ENCODE measurements at regions not wholly inside any gene's neighbourhood (a gene's known extent, or its start where the extent isn't known, plus 50 kb on each side); places are given as distances from the start of the nearest gene placed in this dataset.

DNA sequence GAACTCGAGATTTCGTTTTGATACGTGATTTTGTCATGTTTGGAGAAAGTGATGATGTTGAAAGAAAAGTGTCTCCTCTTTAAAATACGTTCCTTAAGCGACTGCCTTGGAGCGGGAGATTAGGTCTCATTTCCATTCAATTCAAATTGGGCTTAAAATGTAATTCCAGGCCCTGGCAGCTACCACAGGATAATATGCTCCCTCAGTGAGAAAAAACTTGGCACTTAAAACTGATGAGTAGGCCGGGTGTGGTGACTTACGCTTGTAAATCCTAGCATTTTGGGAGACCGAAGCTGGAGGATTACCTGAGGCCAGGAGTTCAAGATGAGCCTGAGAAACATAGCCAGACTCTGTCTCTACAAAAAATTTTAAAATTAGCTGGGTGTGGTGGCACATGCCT is 146.3 kb upstream of the L3MBTL4 start:
- no peak overlapping the region for H3K4me3 ChIP-seq
- no peaks in the 10 kb centered on the region for H3K36me3 ChIP-seq
- no peaks in the 10 kb centered on the region for H3K4me1 ChIP-seq
- H3K27me3 ChIP-seq: no peaks in the 10 kb centered on the region
- H3K9me3 ChIP-seq: no peaks in the 10 kb centered on the region
- DNase-seq (ENCODE audit: low spot score): no peak
- TF ChIP-seq, protein P1, sequence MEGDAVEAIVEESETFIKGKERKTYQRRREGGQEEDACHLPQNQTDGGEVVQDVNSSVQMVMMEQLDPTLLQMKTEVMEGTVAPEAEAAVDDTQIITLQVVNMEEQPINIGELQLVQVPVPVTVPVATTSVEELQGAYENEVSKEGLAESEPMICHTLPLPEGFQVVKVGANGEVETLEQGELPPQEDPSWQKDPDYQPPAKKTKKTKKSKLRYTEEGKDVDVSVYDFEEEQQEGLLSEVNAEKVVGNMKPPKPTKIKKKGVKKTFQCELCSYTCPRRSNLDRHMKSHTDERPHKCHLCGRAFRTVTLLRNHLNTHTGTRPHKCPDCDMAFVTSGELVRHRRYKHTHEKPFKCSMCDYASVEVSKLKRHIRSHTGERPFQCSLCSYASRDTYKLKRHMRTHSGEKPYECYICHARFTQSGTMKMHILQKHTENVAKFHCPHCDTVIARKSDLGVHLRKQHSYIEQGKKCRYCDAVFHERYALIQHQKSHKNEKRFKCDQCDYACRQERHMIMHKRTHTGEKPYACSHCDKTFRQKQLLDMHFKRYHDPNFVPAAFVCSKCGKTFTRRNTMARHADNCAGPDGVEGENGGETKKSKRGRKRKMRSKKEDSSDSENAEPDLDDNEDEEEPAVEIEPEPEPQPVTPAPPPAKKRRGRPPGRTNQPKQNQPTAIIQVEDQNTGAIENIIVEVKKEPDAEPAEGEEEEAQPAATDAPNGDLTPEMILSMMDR (IDR thresholded peaks at IDR 0.05): no peak
- no peak overlapping the region for H3K27ac ChIP-seq

DNA sequence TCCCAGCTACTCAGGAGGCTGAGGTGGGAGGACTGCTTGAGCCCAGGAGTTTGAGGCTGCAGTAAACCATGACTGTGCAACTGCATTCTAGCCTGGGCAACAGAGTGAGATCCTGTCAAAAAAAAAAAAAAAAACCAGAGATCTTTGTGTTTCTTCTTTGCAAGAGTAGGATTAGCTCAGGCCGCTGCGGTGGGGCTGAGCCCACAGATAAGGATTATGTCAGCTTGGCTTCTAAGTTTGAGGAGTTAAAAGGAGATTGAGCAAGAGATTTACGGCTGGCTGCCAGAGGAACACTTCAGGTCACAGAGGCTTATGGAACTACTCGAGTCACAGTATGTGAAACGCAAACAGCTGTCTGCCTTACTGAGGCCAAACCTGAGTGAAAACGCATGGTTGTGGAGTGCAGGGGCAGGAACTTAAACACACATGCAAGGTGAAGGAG is 146.7 kb upstream of the L3MBTL4 start:
- peak; percentile 79 for DNase-seq (ENCODE audit: low spot score)
- Histone ChIP-seq H3K9me3 (no peaks in the 10 kb centered on the region), H3K4me3 (no peak overlapping the region), H3K4me1 (no peaks in the 10 kb centered on the region), H3K27ac (no peak overlapping the region), H3K36me3 (no peaks in the 10 kb centered on the region), H3K27me3 (no peaks in the 10 kb centered on the region)
- TF ChIP-seq, protein P1 (IDR thresholded peaks at IDR 0.05): no peak

DNA sequence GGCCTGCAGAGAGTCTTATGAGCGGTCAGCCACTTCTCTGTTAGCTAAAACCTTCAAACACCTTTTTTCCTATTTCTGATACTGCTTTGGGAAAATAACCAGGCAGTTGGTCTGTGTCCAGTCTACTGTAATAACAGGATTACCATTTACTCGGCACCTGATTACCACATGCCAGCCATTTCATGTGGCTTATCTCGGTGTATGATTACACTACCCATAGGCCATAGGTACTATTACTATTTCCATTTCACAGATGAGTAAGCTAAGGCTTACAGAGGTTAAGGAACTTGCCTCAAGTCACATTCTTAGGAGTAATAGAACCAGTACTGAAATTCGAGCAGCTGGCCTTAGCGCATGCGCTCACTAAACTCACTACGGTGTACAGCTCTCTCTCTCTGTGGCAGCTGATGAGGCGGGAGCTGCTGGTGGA is 147.2 kb upstream of the L3MBTL4 start:
- Histone ChIP-seq H3K4me1 (no peaks in the 10 kb centered on the region), H3K27me3 (no peaks in the 10 kb centered on the region), H3K9me3 (no peaks in the 10 kb centered on the region), H3K4me3 (no peak overlapping the region), H3K27ac (no peak overlapping the region), H3K36me3 (no peaks in the 10 kb centered on the region)
- TF ChIP-seq, protein P1 (IDR thresholded peaks at IDR 0.05): no peak
- DNase-seq (ENCODE audit: low spot score): no peak

DNA sequence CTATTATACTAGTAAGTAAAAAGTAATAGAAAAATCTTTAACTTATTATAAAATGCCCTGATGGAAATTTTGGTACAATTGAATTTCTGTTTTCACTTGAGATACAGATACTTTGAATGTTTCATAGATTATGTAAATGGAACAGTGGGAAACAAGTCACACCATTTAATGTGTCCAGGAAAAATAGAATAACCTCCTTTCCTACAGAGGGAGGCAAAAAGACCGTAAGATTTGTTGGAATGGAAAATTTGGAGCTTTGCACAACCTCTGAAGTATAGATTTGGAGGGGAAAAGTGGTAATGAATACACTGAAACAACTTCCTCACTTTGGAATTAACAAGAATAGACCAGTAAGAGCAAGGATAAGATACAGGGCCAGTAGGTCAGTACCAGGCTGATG is 149.2 kb upstream of the L3MBTL4 start:
- Histone ChIP-seq H3K9me3 (no peaks in the 10 kb centered on the region), H3K27ac (no peak overlapping the region), H3K4me3 (no peak overlapping the region), H3K27me3 (no peaks in the 10 kb centered on the region), H3K4me1 (no peaks in the 10 kb centered on the region), H3K36me3 (no peaks in the 10 kb centered on the region)
- TF ChIP-seq, protein P1 (IDR thresholded peaks at IDR 0.05): no peak
- no peak for DNase-seq (ENCODE audit: low spot score)

DNA sequence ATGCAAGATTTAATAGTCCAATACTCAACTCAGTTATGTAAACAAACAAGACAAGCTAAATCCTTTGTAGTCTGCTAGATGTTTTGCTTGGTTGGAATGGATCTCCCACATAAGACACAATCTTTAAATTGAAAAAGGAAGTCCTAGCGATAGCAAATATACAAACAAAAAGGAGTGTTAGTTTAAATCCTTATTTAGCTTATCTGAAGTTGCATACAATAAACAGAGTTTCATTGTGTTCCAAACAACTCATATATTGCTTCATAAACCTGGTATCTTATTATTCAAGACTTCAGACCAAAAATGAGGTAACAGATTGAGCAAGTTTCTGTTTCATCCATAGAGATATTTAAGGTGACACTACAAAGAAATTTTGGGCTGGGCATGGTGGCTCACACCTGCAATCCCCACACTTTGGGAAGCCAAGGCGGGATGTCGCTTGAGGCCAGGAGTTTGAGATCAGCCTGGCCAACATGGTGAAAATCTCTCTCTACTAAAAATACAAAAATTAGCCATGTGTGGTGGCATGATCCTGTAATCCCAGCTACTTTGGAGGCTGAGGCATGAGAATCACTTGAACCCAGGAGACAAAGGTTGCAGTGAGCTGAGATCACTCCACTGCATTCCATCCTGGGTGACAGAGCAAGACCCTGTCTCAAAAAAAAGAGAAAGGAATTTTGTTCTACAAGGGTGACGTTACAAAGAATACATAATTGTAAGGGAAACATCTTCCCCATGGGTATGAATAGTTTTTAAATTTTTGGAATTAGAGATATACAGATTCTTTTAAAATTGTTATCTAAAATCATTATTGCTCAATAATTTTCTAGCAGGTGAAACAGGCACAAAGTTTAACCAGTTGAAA is 150.5 kb upstream of the L3MBTL4 start:
- no peak overlapping the region for H3K27ac ChIP-seq
- no peak for DNase-seq (ENCODE audit: low spot score)
- H3K4me3 ChIP-seq: no peak overlapping the region
- H3K27me3 ChIP-seq: no peaks in the 10 kb centered on the region
- TF ChIP-seq, protein P1 (IDR thresholded peaks at IDR 0.05): no peak
- H3K36me3 ChIP-seq: no peaks in the 10 kb centered on the region
- H3K9me3 ChIP-seq: no peaks in the 10 kb centered on the region
- H3K4me1 ChIP-seq: no peaks in the 10 kb centered on the region

DNA sequence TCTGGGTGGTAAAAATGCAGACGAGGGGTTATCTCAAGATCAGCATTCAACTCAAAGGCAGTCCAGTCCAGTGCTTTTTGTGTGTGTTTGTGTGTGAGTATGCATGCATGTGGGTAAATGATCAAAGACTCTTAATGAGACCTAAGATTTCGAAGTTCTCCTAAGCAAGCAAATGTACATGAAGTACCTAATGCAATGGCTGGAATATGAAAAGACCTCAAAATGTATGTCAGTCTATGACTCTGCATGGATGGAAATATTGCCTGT is 151.0 kb upstream of the L3MBTL4 start:
- H3K4me3 ChIP-seq: no peak overlapping the region
- no peaks in the 10 kb centered on the region for H3K9me3 ChIP-seq
- H3K36me3 ChIP-seq: no peaks in the 10 kb centered on the region
- no peaks in the 10 kb centered on the region for H3K27me3 ChIP-seq
- H3K27ac ChIP-seq: no peak overlapping the region
- no peaks in the 10 kb centered on the region for H3K4me1 ChIP-seq
- TF ChIP-seq, protein P1 (IDR thresholded peaks at IDR 0.05): no peak
- DNase-seq (ENCODE audit: low spot score): no peak

Measured in right atrium auricular region (tissue), 2 donors.